ENCODE measurements at regions not wholly inside any gene's neighbourhood (a gene's known extent, or its start where the extent isn't known, plus 50 kb on each side); places are given as distances from the start of the nearest gene placed in this dataset.

GRCh38 chr13:74000876-74001275, 133.3 kb downstream of the KLF12 start:
- Histone ChIP-seq H3K9me2 (ENCODE audit: insufficient read depth) (no peaks in the 10 kb centered on the region), H3K9ac (ENCODE audit: low read length) (no peak overlapping the region), H3K27me3 (ENCODE audit: insufficient read depth, low read length) (no peaks in the 10 kb centered on the region), H4K20me1 (ENCODE audit: insufficient read depth) (no peaks in the 10 kb centered on the region), H3K4me2 (ENCODE audit: low read length) (no peak overlapping the region), H3K4me1 (ENCODE audit: control insufficient read depth in 1 of 2, insufficient read depth in 2 of 2, low read length in 2 of 2) (no peaks in the 10 kb centered on the region), H3K4me3 (replicated peaks in 1 of 2; ENCODE audit: low read depth in 1 of 2, low read length in 2 of 2) (no peak overlapping the region), H3K36me3 (ENCODE audit: control insufficient read depth in 1 of 2, insufficient read depth in 2 of 2, low read length in 2 of 2) (no peaks in the 10 kb centered on the region), H3K27ac (ENCODE audit: low read depth, low read length) (no peak overlapping the region), H3K79me2 (ENCODE audit: insufficient read depth, low read length) (no peaks in the 10 kb centered on the region), H2AFZ (ENCODE audit: low read depth, low read length, poor library complexity, severe bottlenecking) (no peak overlapping the region), H3K9me3 (ENCODE audit: control insufficient read depth in 1 of 2, insufficient read depth in 1 of 2, low read depth in 1 of 2, low read length in 2 of 2) (no peaks in the 10 kb centered on the region)
- intact Hi-C loops (cut with micrococcal nuclease) = no loop called here
- POLR2A ChIA-PET = no interaction called here
- ATAC-seq (no peak), DNase-seq (ENCODE audit: low read depth, low spot score) (no peak)
- TF ChIP-seq, protein P1, sequence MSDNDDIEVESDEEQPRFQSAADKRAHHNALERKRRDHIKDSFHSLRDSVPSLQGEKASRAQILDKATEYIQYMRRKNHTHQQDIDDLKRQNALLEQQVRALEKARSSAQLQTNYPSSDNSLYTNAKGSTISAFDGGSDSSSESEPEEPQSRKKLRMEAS (IDR thresholded peaks at IDR 0.05) = no peak
- TF ChIP-seq ZNF274 (IDR thresholded peaks at IDR 0.05; ENCODE audit: low read depth, low read length) (no peak), REST (IDR thresholded peaks at IDR 0.05; ENCODE audit: low read depth) (no peak), EZH2 (IDR thresholded peaks at IDR 0.05) (no peak), SRF (IDR thresholded peaks at IDR 0.05; ENCODE audit: low read depth) (no peak), YY1 (IDR thresholded peaks at IDR 0.05; ENCODE audit: extremely low read depth, insufficient replicate concordance, low read depth, low read length) (no peak), EZH2phosphoT487 (IDR thresholded peaks at IDR 0.05; ENCODE audit: borderline replicate concordance) (no peak), JUND (IDR thresholded peaks at IDR 0.05) (no peak), ELF1 (IDR thresholded peaks at IDR 0.05; ENCODE audit: borderline replicate concordance, low read depth) (no peak), RAD21 (IDR thresholded peaks at IDR 0.05; ENCODE audit: low read depth) (no peak), SP1 (IDR thresholded peaks at IDR 0.05; ENCODE audit: low read depth) (no peak), EGR1 (IDR thresholded peaks at IDR 0.05; ENCODE audit: low read depth) (no peak), ZFX (IDR thresholded peaks at IDR 0.05) (no peak), CTCF (IDR thresholded peaks at IDR 0.05 in 2 of 3, conservative IDR thresholded peaks at IDR 0.05 in 1 of 3; ENCODE audit: borderline replicate concordance in 1 of 3, insufficient read depth in 1 of 3, low read depth in 2 of 3, low read length in 2 of 3) (no peak), FOSL1 (IDR thresholded peaks at IDR 0.05; ENCODE audit: low read depth) (no peak), SIN3A (IDR thresholded peaks at IDR 0.05; ENCODE audit: low read depth) (no peak), POLR2A (IDR thresholded peaks at IDR 0.05; ENCODE audit: borderline replicate concordance, extremely low read depth, insufficient read depth, insufficient read length) (no peak), ZBTB33 (IDR thresholded peaks at IDR 0.05; ENCODE audit: extremely low read depth, insufficient replicate concordance, low read length) (no peak), CBX3 (IDR thresholded peaks at IDR 0.05; ENCODE audit: low read depth) (no peak)
- TF ChIP-seq, protein P2, sequence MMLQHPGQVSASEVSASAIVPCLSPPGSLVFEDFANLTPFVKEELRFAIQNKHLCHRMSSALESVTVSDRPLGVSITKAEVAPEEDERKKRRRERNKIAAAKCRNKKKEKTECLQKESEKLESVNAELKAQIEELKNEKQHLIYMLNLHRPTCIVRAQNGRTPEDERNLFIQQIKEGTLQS (IDR thresholded peaks at IDR 0.05) = no peak
- BruUV-seq (replicated peaks) = no TSS peak
- CTCF ChIA-PET = no interaction called here
- RAD21 ChIA-PET (ENCODE audit: low non-redundant PET in 1 of 2, low total read pairs in 2 of 2, uncharacterized antibody in 2 of 2, unreplicated experiment in 2 of 2) = no interaction called here

Measured in HCT116 (cell line).